K562 (cell line): ENCODE measurements at regions not wholly inside any gene's neighbourhood (a gene's known extent, or its start where the extent isn't known, plus 50 kb on each side); places are given as distances from the start of the nearest gene placed in this dataset.

ENCODE experiments used
- ATAC-seq: fragments of 200-7000 bp; cut with Tn5 transposase; 3 replicates; pipeline ENCODE4 v1.9.1; 2020; ENCODE audit warnings: moderate library complexity
- BruUV-seq: library from RNA; stranded (reverse); fragments of 400-500 nt; replicated peaks from 2 replicates; lab custom pipeline; 2021; lab: Mats Ljungman, UMichigan
- CTCF ChIA-PET: fragments of 300-600 bp; formaldehyde crosslinking; extraction: SDS; loops from one replicate; lab custom pipeline; 2021; ENCODE audit warnings: low intra/inter-chr PET ratio; lab: Yijun Ruan, JAX
- POLR2A ChIA-PET: fragments of 300-600, 350-650 bp; sonication (Branson Sonifier 250); formaldehyde crosslinking; extraction: SDS; loops from one replicate; lab custom pipeline; 2021; ENCODE audit warnings: antibody characterized with exemption, inconsistent platforms; lab: Yijun Ruan, JAX
- DNase-seq, 4 experiments: peaks; one replicate each; pipeline versions ENCODE4 v3.0.0 to v3.0.0-alpha.2; 2011 to 2018; ENCODE audit warnings: low spot score in 3 of 4, mixed read lengths in 3 of 4; ENCODE audit errors: extremely low read depth in 1 of 4
- FAIRE-seq: peaks from 2 replicates; lab custom pipeline; 2011; peaks lifted over from hg19 to GRCh38; lab: Jason Lieb, UNC
- H2AFZ ChIP-seq: 2 replicates; pipeline ENCODE4 v1.6.0; 2011; ENCODE audit warnings: low read depth, low read length, control low read depth, inconsistent platforms
- H3K27ac ChIP-seq: fragments of 200-600 bp; 3 replicates; pipeline ENCODE4 v1.8.0; 2011; ENCODE audit warnings: low read depth, mild to moderate bottlenecking, control low read depth, inconsistent platforms, low read length, moderate library complexity, mixed read lengths; ENCODE audit errors: extremely low read depth
- H3K27me3 ChIP-seq, 2 experiments: fragments of 300-600 bp in 1 of 2; 2 replicates in 1 of 2; 3 replicates in 1 of 2; pipeline versions ENCODE4 v1.6.0 to v1.8.0; 2011; ENCODE audit warnings: inconsistent platforms in 2 of 2, low read length in 2 of 2, mild to moderate bottlenecking in 1 of 2, mixed read lengths in 1 of 2, moderate library complexity in 1 of 2; ENCODE audit not compliant: control insufficient read depth in 2 of 2, insufficient read depth in 2 of 2
- H3K36me3 ChIP-seq: fragments of 300-600 bp; 3 replicates; pipeline ENCODE4 v1.8.0; 2011; ENCODE audit warnings: mild to moderate bottlenecking, low read length, inconsistent platforms; ENCODE audit not compliant: control insufficient read depth, insufficient read depth
- H3K4me1 ChIP-seq, 2 experiments: fragments of 200-600 bp in 1 of 2; replicated peaks in 1 of 2; 2 replicates in 1 of 2; 3 replicates in 1 of 2; pipeline versions ENCODE4 v1.5.1 to v1.8.0; 2011; ENCODE audit warnings: inconsistent platforms in 2 of 2, low read length in 2 of 2, mild to moderate bottlenecking in 1 of 2, mixed read lengths in 1 of 2, moderate library complexity in 1 of 2; ENCODE audit not compliant: control insufficient read depth in 2 of 2, insufficient read depth in 2 of 2
- H3K4me2 ChIP-seq: 2 replicates; pipeline ENCODE4 v1.6.1; 2011; ENCODE audit warnings: low read length, control low read depth, inconsistent platforms, mixed read lengths; ENCODE audit not compliant: insufficient read depth
- H3K4me3 ChIP-seq: fragments of 200-600 bp; sonication (generic), shearing (Covaris generic); 2 replicates; pipeline ENCODE4 v1.5.1; 2016; ENCODE audit warnings: control low read depth, inconsistent platforms
- H3K79me2 ChIP-seq: fragments of 200-600 bp; 3 replicates; pipeline ENCODE4 v1.8.0; 2011; ENCODE audit warnings: low read length, inconsistent platforms; ENCODE audit not compliant: control insufficient read depth, insufficient read depth
- H3K9ac ChIP-seq, 2 experiments: 2 replicates each; pipeline versions ENCODE4 v1.6.0 to v1.6.1; 2011; ENCODE audit warnings: low read depth in 2 of 2, low read length in 2 of 2, control low read depth in 1 of 2, inconsistent platforms in 1 of 2, mild to moderate bottlenecking in 1 of 2, mixed read lengths in 1 of 2; ENCODE audit not compliant: insufficient read depth in 1 of 2
- H3K9me1 ChIP-seq: one replicate; pipeline ENCODE4 v1.6.0; 2011; ENCODE audit warnings: inconsistent platforms, mild to moderate bottlenecking, low read length, moderate library complexity; ENCODE audit not compliant: control insufficient read depth, insufficient read depth
- H3K9me3 ChIP-seq: replicated peaks from 2 replicates; pipeline ENCODE4 v1.5.1; 2011; ENCODE audit warnings: low read depth, low read length, inconsistent platforms; ENCODE audit not compliant: control insufficient read depth, insufficient read depth
- H4K20me1 ChIP-seq: replicated peaks from 2 replicates; pipeline ENCODE4 v1.6.1; 2011; ENCODE audit warnings: low read length, inconsistent platforms, mixed read lengths; ENCODE audit not compliant: control insufficient read depth, insufficient read depth
- ATF2 ChIP-seq: sonication (generic); formaldehyde crosslinking; IDR thresholded peaks from 2 replicates; pipeline ENCODE4 v1.8.1; 2022; ENCODE audit warnings: missing genetic modification reagents
- CREBBP ChIP-seq: IDR thresholded peaks from one replicate; pipeline ENCODE4 v1.6.1; 2012; ENCODE audit warnings: low read depth, mild to moderate bottlenecking, control low read depth, inconsistent platforms, low read length
- FOSL1 ChIP-seq: fragments of 200-800 bp; sonication (Bioruptor generic); conservative IDR thresholded peaks from 2 replicates; pipeline ENCODE4 v1.6.1; 2016; ENCODE audit warnings: missing genetic modification characterization, missing compliant biosample characterization
- L3MBTL2 ChIP-seq: fragments of 450-650 bp; IDR thresholded peaks from 2 replicates; pipeline ENCODE4 v1.6.1; 2016; ENCODE audit warnings: mild to moderate bottlenecking, moderate library complexity
- NEUROD1 ChIP-seq: fragments of 150-350 bp; IDR thresholded peaks from 2 replicates; pipeline ENCODE4 v1.6.1; 2014; ENCODE audit warnings: borderline replicate concordance, low read length, low read depth; ENCODE audit not compliant: partially characterized antibody
- NR2C1 ChIP-seq, 2 experiments: fragments of 450-650 bp; IDR thresholded peaks; 2 replicates each; pipeline ENCODE4 v1.6.1; 2017; ENCODE audit warnings: mild to moderate bottlenecking in 2 of 2, antibody characterized with exemption in 1 of 2, inconsistent platforms in 1 of 2, missing compliant biosample characterization in 1 of 2, missing genetic modification characterization in 1 of 2
- PHB ChIP-seq: fragments of 250-450 bp; sonication (Bioruptor Pico); IDR thresholded peaks from 2 replicates; pipeline ENCODE4 v1.5.0; 2021
- SMARCB1 ChIP-seq: IDR thresholded peaks from 2 replicates; pipeline ENCODE4 v1.6.1; 2011; ENCODE audit warnings: improper control_type of control experiment, low read depth; ENCODE audit not compliant: insufficient read length
- SRSF3 ChIP-seq: fragments of 200-400 bp; formaldehyde crosslinking; IDR thresholded peaks from 2 replicates; pipeline ENCODE4 v1.6.1; 2016; ENCODE audit warnings: mild to moderate bottlenecking, low read length, moderate library complexity; ENCODE audit not compliant: insufficient read depth
- ZNF12 ChIP-seq: sonication (generic); formaldehyde crosslinking; IDR thresholded peaks from 2 replicates; pipeline ENCODE4 v1.4.0; 2020; ENCODE audit warnings: mild to moderate bottlenecking, missing genetic modification reagents
- ZNF780A ChIP-seq: fragments of 250-450 bp; sonication (Bioruptor Pico); IDR thresholded peaks from 2 replicates; pipeline ENCODE4 v1.5.0; 2021; ENCODE audit warnings: mild to moderate bottlenecking
- WGBS: fragments of 100-300 bp; shearing (Covaris generic); methylation state at CpG from one replicate; pipeline ENCODE4 v1.1.6; 2016; ENCODE audit warnings: low coverage, mixed read lengths; ENCODE audit not compliant: insufficient coverage; ENCODE audit errors: missing lambda C conversion rate; 5-methylcytosine and 5-hydroxymethylcytosine counted together
- in situ Hi-C: fragments of 300-500 bp; cut with MboI; formaldehyde crosslinking; loops from 4 replicates; pipeline ENCODE4 v1.15.0; 2018; ENCODE audit warnings: inconsistent platforms, mixed read lengths
- intact Hi-C: fragments of 100-400 bp; cut with micrococcal nuclease; formaldehyde crosslinking; loops from 2 replicates; pipeline ENCODE4 v1.14.2; 2022
- TF ChIP-seq, protein P1 (sequence below): sonication (generic); formaldehyde crosslinking; IDR thresholded peaks from 2 replicates; pipeline ENCODE4 v1.8.0; 2023; ENCODE audit warnings: mild to moderate bottlenecking, missing genetic modification reagents
- TF ChIP-seq, protein P2 (sequence below): fragments of 150-350 bp; IDR thresholded peaks from 2 replicates; pipeline ENCODE4 v1.6.1; 2014; ENCODE audit warnings: low read depth, mild to moderate bottlenecking, low read length, borderline replicate concordance

- TF ChIP-seq, protein P1, sequence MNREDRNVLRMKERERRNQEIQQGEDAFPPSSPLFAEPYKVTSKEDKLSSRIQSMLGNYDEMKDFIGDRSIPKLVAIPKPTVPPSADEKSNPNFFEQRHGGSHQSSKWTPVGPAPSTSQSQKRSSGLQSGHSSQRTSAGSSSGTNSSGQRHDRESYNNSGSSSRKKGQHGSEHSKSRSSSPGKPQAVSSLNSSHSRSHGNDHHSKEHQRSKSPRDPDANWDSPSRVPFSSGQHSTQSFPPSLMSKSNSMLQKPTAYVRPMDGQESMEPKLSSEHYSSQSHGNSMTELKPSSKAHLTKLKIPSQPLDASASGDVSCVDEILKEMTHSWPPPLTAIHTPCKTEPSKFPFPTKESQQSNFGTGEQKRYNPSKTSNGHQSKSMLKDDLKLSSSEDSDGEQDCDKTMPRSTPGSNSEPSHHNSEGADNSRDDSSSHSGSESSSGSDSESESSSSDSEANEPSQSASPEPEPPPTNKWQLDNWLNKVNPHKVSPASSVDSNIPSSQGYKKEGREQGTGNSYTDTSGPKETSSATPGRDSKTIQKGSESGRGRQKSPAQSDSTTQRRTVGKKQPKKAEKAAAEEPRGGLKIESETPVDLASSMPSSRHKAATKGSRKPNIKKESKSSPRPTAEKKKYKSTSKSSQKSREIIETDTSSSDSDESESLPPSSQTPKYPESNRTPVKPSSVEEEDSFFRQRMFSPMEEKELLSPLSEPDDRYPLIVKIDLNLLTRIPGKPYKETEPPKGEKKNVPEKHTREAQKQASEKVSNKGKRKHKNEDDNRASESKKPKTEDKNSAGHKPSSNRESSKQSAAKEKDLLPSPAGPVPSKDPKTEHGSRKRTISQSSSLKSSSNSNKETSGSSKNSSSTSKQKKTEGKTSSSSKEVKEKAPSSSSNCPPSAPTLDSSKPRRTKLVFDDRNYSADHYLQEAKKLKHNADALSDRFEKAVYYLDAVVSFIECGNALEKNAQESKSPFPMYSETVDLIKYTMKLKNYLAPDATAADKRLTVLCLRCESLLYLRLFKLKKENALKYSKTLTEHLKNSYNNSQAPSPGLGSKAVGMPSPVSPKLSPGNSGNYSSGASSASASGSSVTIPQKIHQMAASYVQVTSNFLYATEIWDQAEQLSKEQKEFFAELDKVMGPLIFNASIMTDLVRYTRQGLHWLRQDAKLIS (CRISPR knock-in tag), result no peak
- TF ChIP-seq ATF2 (CRISPR knock-in tag) (no peak), NR2C1 (IDR thresholded peaks at IDR 0.05) (no peak), NR2C1 (tag; IDR thresholded peaks at IDR 0.05) (no peak)
These were observed 386.2 kb downstream of the RSL24D1 start (continued) for GRCh38 chr15:54810496-54810895.

GRCh38 chr15:54810031-54810430, 386.7 kb downstream of the RSL24D1 start:
- Histone ChIP-seq H3K27ac (no peak overlapping the region), H3K27me3 (no peaks in the 10 kb centered on the region), H3K4me1 (no peaks in the 10 kb centered on the region), H2AFZ (no peak overlapping the region), H4K20me1 (no peaks in the 10 kb centered on the region), H3K9me3 (no peaks in the 10 kb centered on the region), H3K4me2 (no peak overlapping the region), H3K9ac (no peak overlapping the region), H3K36me3 (no peaks in the 10 kb centered on the region), H3K4me3 (no peak overlapping the region), H3K79me2 (no peaks in the 10 kb centered on the region), H3K9me1 (no peaks in the 10 kb centered on the region)
- POLR2A ChIA-PET, result no interaction called here
- intact Hi-C loops, result no loop called here
- no peak for ATAC-seq
- FAIRE-seq, result no peak
- in situ Hi-C loops, result no loop called here
- CTCF ChIA-PET, result no interaction called here
- BruUV-seq, result no TSS peak
- DNase-seq, result no peak
- 14% methylated on average over 2 of the region's 2 CpGs for whole genome bisulfite sequencing
- no peak for TF ChIP-seq ZNF780A (CRISPR knock-in tag)
- TF ChIP-seq CREBBP, result no peak
- TF ChIP-seq SMARCB1, result no peak
- no peak for TF ChIP-seq FOSL1
- no peak for TF ChIP-seq L3MBTL2
- no peak for TF ChIP-seq PHB (CRISPR knock-in tag)
- TF ChIP-seq, protein P2, sequence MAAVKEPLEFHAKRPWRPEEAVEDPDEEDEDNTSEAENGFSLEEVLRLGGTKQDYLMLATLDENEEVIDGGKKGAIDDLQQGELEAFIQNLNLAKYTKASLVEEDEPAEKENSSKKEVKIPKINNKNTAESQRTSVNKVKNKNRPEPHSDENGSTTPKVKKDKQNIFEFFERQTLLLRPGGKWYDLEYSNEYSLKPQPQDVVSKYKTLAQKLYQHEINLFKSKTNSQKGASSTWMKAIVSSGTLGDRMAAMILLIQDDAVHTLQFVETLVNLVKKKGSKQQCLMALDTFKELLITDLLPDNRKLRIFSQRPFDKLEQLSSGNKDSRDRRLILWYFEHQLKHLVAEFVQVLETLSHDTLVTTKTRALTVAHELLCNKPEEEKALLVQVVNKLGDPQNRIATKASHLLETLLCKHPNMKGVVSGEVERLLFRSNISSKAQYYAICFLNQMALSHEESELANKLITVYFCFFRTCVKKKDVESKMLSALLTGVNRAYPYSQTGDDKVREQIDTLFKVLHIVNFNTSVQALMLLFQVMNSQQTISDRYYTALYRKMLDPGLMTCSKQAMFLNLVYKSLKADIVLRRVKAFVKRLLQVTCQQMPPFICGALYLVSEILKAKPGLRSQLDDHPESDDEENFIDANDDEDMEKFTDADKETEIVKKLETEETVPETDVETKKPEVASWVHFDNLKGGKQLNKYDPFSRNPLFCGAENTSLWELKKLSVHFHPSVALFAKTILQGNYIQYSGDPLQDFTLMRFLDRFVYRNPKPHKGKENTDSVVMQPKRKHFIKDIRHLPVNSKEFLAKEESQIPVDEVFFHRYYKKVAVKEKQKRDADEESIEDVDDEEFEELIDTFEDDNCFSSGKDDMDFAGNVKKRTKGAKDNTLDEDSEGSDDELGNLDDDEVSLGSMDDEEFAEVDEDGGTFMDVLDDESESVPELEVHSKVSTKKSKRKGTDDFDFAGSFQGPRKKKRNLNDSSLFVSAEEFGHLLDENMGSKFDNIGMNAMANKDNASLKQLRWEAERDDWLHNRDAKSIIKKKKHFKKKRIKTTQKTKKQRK, result no peak
- TF ChIP-seq SRSF3, result no peak
- TF ChIP-seq NEUROD1, result no peak
- TF ChIP-seq ZNF12, result no peak
